Thyroid gland (tissue), 4 donors: ENCODE measurements at regions not wholly inside any gene's neighbourhood (a gene's known extent, or its start where the extent isn't known, plus 50 kb on each side); places are given as distances from the start of the nearest gene placed in this dataset.

Source experiments
- DNase-seq, 2 donors: peaks; one replicate each; pipeline ENCODE4 v3.0.0-alpha.2; 2019
- H3K27ac ChIP-seq, 3 donors: fragments of 200-600 bp; sonication (generic); 1 replicate in 2 of 3; 2 replicates in 1 of 3; pipeline ENCODE4 v1.5.1; 2016 to 2019; ENCODE audit warnings: mild to moderate bottlenecking in 1 of 3, moderate library complexity in 1 of 3
- H3K27me3 ChIP-seq: fragments of 200-600 bp; sonication (generic); one replicate; pipeline ENCODE4 v1.5.1; 2019
- H3K36me3 ChIP-seq, 2 donors: fragments of 200-600 bp; sonication (generic); one replicate each; pipeline ENCODE4 v1.5.1; 2016 to 2019
- H3K4me1 ChIP-seq, 2 donors: fragments of 200-600 bp; sonication (generic); one replicate each; pipeline ENCODE4 v1.5.1; 2017 to 2019
- H3K4me3 ChIP-seq, 3 donors: fragments of 200-600 bp; sonication (generic); replicated peaks in 1 of 3; 1 replicate in 2 of 3; 2 replicates in 1 of 3; pipeline ENCODE4 v1.5.1; 2016; ENCODE audit warnings: mild to moderate bottlenecking in 1 of 3
- H3K9me3 ChIP-seq: fragments of 200-600 bp; sonication (generic); one replicate; pipeline ENCODE4 v1.5.1; 2017
- POLR2A ChIP-seq, 2 donors: fragments of 450-650 bp; IDR thresholded peaks; one replicate each; pipeline ENCODE4 v1.6.1; 2017; ENCODE audit warnings: antibody characterized with exemption in 2 of 2, mild to moderate bottlenecking in 2 of 2, moderate library complexity in 1 of 2
- whole genome bisulfite sequencing, 2 donors: methylation state at CpG; one replicate each; pipeline ENCODE4 v1.1.5; 2017; 5-methylcytosine and 5-hydroxymethylcytosine counted together
- intact Hi-C: fragments of 100-400 bp; cut with DNase I; formaldehyde crosslinking; loops from one replicate; pipeline ENCODE4 v1.15.1; 2023
- TF ChIP-seq, protein P1 (sequence below), 6 experiments: fragments of 200-600 bp in 3 of 6; fragments of 450-650 bp in 3 of 6; sonication (generic) in 3 of 6; IDR thresholded peaks; one replicate each; pipeline ENCODE4 v1.5.1; 2016 to 2019; ENCODE audit warnings: antibody characterized with exemption in 6 of 6, mild to moderate bottlenecking in 2 of 6, inconsistent platforms in 1 of 6, moderate library complexity in 1 of 6

DNA sequence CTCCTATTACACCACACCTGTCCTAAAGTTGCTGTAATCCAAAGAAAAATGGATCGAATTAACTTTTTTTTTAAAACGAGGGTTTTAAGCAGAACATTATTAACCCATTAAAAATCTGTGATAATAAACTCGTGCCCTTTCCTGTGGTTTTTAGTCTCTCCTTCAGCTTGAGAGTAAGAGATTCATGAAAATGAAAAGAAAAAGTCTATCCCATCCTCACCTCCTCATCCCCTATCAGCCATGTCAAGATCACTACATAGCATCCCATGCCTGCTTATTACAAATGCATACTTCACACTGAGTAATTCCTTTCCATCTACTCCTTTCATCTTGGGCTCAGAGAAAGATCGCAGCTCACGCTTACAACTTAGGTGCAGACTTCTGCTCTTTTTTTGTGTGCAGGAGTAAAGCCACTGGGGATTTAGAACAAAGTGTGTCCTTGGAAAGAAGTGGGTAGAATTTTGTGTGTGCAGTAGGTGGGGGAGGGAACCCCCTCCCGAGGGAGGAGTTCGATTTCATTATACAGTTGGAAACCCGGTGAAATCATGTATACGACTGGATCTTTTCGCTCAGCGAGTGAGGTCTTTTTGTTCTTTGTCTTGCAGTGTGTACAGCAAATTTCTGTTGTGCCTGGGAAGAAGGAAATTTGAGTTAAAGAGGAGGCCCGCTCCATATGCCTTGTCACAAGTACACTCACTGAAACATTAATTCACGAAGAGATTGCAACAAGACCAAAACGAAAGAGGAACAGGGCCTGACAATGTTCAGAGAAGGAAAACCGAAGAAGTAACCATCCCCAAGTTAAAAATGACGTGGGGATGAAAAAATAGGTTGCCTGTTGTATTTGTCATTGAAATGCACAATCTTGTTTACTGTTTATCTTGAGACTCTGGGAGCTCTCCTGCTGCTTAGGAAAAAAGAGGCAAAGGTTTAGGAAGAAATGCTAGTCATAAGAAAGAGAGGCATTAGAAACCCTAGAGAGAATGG is 146.5 kb upstream of the ZNF217 start:
- H3K4me3 ChIP-seq = no peak overlapping the region
- TF ChIP-seq, protein P1, sequence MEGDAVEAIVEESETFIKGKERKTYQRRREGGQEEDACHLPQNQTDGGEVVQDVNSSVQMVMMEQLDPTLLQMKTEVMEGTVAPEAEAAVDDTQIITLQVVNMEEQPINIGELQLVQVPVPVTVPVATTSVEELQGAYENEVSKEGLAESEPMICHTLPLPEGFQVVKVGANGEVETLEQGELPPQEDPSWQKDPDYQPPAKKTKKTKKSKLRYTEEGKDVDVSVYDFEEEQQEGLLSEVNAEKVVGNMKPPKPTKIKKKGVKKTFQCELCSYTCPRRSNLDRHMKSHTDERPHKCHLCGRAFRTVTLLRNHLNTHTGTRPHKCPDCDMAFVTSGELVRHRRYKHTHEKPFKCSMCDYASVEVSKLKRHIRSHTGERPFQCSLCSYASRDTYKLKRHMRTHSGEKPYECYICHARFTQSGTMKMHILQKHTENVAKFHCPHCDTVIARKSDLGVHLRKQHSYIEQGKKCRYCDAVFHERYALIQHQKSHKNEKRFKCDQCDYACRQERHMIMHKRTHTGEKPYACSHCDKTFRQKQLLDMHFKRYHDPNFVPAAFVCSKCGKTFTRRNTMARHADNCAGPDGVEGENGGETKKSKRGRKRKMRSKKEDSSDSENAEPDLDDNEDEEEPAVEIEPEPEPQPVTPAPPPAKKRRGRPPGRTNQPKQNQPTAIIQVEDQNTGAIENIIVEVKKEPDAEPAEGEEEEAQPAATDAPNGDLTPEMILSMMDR (IDR thresholded peaks at IDR 0.05) = no peak
- TF ChIP-seq POLR2A (IDR thresholded peaks at IDR 0.05) = no peak
- DNase-seq = no peak
- peaks cover 32 to 55% of the 10 kb centered on the region in 2 donors for H3K4me1 ChIP-seq
- no peaks in the 10 kb centered on the region for H3K27me3 ChIP-seq
- no peaks in the 10 kb centered on the region for H3K36me3 ChIP-seq
- H3K9me3 ChIP-seq = no peaks in the 10 kb centered on the region
- peak overlapping the region; percentile 83 to 88 (median 87) for H3K27ac ChIP-seq
- 46 to 54% methylated on average over 16 of the region's 16 CpGs for WGBS, 2 donors
- intact Hi-C loops = no loop called here

DNA sequence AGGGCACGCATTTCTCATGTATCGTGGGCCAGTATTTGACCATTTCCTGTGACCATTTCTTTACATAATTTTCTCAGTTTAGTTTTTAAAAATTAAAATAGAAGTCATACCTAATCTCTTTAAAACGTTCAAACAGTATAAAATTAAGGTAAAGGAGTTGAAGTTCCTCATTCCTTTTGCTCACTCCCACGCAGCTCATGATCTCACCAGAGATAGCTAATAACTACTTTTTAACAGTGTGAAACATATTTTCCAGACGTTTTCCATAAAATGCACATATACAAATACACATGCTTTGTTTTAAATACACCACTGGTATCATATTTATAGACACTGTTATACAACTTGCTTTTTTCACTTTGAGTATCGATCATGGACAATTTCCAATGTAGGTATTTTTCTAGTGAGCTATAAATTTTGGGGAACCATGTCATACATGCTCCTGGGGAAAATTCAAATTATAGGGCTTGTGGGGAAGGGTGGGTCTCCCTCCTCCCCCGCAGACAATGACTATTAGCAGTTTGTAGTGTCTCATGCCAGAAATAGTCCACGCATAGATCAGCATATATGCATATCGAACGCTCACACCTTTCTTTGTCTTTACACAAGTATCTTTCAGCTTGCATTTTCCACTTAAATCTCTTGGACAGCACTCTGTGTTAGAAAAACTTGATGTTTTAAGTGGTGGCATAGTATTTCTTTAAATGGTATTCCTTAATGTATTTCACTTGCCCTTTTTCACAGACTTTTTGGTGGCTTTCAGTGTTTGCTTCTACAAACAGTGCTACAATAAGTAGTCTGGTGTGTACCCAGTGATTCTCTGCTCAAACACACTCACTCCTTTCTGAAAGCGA is 145.5 kb upstream of the ZNF217 start:
- Histone ChIP-seq H3K4me1 (peaks cover 32 to 47% of the 10 kb centered on the region in 2 donors), H3K27me3 (no peaks in the 10 kb centered on the region), H3K36me3 (no peaks in the 10 kb centered on the region), H3K27ac (peak overlapping the region; percentile 83 to 88 (median 87)), H3K9me3 (no peaks in the 10 kb centered on the region), H3K4me3 (no peak overlapping the region)
- DNase-seq = no peak
- intact Hi-C loops = no loop called here
- WGBS, 2 donors = 50 to 59% methylated on average over 11 of the region's 11 CpGs
- TF ChIP-seq POLR2A (IDR thresholded peaks at IDR 0.05) = no peak
- TF ChIP-seq, protein P1 (IDR thresholded peaks at IDR 0.05) = no peak

GRCh38 chr20:53738039-53738944 is 144.7 kb upstream of the ZNF217 start:
- peak; percentile 89 to 91 for DNase-seq
- Histone ChIP-seq H3K36me3 (no peaks in the 10 kb centered on the region), H3K4me3 (no peak overlapping the region), H3K27ac (peak overlapping the region; percentile 83 to 88 (median 87)), H3K9me3 (no peaks in the 10 kb centered on the region), H3K4me1 (peaks cover 32 to 47% of the 10 kb centered on the region in 2 donors), H3K27me3 (no peaks in the 10 kb centered on the region)
- intact Hi-C loops = no loop called here
- 43 to 48% methylated on average over 26 of the region's 26 CpGs for WGBS, 2 donors
- TF ChIP-seq, protein P1 (IDR thresholded peaks at IDR 0.05) = no peak
- TF ChIP-seq POLR2A (IDR thresholded peaks at IDR 0.05) = peak in 1 of 2 donors; percentile 82

GRCh38 chr20:53737396-53738038 is 143.9 kb upstream of the ZNF217 start:
- H3K4me1 ChIP-seq = peaks cover 32 to 47% of the 10 kb centered on the region in 2 donors

More at GRCh38 chr20:53737396-53738038, 143.9 kb upstream of the ZNF217 start:
- Histone ChIP-seq H3K4me3 (no peak overlapping the region), H3K27ac (peak overlapping the region; percentile 83 to 88 (median 87)), H3K9me3 (no peaks in the 10 kb centered on the region), H3K36me3 (no peaks in the 10 kb centered on the region), H3K27me3 (no peaks in the 10 kb centered on the region)
- no peak for TF ChIP-seq POLR2A (IDR thresholded peaks at IDR 0.05)
- TF ChIP-seq, protein P1 (IDR thresholded peaks at IDR 0.05) = no peak
- no peak for DNase-seq
- 61 to 68% methylated on average over 8 of the region's 8 CpGs for WGBS, 2 donors
- intact Hi-C loops = no loop called here
